ENCODE measurements at regions not wholly inside any gene's neighbourhood (a gene's known extent, or its start where the extent isn't known, plus 50 kb on each side); places are given as distances from the start of the nearest gene placed in this dataset.
"Not testable (repeated sequence)": the region's sequence is repeated elsewhere in the genome, so short reads cannot be mapped to it uniquely, and the experiment has no call there.

DNA sequence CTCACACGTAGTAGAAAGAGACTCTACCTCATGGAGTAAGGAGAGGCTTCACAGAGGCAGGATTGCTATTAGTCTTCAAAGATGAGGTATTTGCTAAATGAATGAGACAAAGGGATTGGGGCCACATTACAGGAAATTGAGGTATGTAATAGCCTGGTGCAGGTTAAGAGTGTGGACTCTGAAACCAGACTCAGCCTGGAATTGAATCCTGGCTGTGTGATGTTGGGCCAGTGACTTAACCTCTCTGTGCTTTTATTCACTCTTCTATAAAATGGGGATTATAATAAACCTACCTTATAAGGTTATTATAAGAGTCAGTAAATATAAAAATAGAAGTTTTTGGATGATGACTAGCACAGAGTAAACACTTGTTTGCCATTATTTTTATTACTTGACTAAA, 64.7 kb upstream of the ATRNL1 start:
- Histone ChIP-seq H3K27ac (no peak overlapping the region), H3K36me3 (no peaks in the 10 kb centered on the region), H3K4me1 (no peaks in the 10 kb centered on the region), H3K9me3 (no peaks in the 10 kb centered on the region), H3K27me3 (no peaks in the 10 kb centered on the region), H3K4me3 (no peak overlapping the region)
- intact Hi-C loops (cut with DNase I; ENCODE audit: low total_unique reads) = no loop called here
- TF ChIP-seq POLR2AphosphoS5 (IDR thresholded peaks at IDR 0.05) (no peak), POLR2A (IDR thresholded peaks at IDR 0.05) (no peak)
- TF ChIP-seq, protein P1, sequence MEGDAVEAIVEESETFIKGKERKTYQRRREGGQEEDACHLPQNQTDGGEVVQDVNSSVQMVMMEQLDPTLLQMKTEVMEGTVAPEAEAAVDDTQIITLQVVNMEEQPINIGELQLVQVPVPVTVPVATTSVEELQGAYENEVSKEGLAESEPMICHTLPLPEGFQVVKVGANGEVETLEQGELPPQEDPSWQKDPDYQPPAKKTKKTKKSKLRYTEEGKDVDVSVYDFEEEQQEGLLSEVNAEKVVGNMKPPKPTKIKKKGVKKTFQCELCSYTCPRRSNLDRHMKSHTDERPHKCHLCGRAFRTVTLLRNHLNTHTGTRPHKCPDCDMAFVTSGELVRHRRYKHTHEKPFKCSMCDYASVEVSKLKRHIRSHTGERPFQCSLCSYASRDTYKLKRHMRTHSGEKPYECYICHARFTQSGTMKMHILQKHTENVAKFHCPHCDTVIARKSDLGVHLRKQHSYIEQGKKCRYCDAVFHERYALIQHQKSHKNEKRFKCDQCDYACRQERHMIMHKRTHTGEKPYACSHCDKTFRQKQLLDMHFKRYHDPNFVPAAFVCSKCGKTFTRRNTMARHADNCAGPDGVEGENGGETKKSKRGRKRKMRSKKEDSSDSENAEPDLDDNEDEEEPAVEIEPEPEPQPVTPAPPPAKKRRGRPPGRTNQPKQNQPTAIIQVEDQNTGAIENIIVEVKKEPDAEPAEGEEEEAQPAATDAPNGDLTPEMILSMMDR (IDR thresholded peaks at IDR 0.05) = no peak
- no peak for DNase-seq (ENCODE audit: low spot score in 2 of 2)

DNA sequence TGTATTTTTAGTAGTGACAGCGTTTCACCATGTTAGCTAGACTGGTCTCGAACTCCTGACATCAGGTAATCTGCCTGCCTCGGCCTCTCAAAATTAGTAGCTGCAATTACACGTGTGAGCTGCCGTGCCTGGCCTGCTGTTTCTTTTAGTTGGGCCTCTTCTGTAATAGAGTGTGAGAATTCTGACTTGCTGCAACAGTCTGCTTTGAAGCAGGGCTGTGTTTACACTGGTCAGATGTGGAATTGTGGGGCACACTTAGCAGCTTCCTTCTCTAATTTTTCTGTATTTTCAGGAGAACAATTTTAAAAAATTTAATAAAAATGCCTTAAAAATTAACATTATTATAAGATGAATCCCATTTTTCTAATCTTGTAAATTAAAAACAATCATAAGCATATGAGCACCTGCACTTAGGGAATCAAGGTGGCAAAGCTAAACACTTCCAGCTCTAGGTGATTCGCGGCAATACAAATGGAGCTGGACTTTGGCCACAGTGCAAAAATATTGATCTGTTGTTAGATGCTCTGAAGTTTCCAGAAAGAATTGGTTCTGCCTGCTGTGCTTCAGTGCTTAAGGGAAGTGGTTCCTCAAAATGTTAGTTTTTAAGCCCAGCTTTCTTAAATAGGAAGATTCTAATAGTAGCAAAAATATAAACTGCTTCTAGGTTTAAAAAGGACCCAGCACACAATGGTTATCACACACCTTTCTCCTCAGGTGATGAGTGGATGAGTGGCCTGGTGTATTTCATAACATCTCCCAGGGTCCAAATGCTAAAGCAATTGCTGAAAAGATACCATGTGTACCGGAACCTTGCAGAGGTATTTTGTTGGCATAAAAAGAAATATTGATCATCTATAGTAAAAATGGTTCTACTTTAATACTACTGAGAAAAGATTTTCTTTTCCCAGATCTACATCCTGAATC, 63.5 kb upstream of the ATRNL1 start:
- no peak for TF ChIP-seq POLR2A (IDR thresholded peaks at IDR 0.05)
- no peak for TF ChIP-seq POLR2AphosphoS5 (IDR thresholded peaks at IDR 0.05)
- TF ChIP-seq, protein P1 (IDR thresholded peaks at IDR 0.05) = no peak
- no peaks in the 10 kb centered on the region for H3K27me3 ChIP-seq
- H3K4me3 ChIP-seq = no peak overlapping the region
- H3K4me1 ChIP-seq = no peaks in the 10 kb centered on the region
- intact Hi-C loops (cut with DNase I; ENCODE audit: low total_unique reads) = no loop called here
- no peak overlapping the region for H3K27ac ChIP-seq
- no peaks in the 10 kb centered on the region for H3K36me3 ChIP-seq
- H3K9me3 ChIP-seq = no peaks in the 10 kb centered on the region
- no peak for DNase-seq (ENCODE audit: low spot score in 2 of 2)

DNA sequence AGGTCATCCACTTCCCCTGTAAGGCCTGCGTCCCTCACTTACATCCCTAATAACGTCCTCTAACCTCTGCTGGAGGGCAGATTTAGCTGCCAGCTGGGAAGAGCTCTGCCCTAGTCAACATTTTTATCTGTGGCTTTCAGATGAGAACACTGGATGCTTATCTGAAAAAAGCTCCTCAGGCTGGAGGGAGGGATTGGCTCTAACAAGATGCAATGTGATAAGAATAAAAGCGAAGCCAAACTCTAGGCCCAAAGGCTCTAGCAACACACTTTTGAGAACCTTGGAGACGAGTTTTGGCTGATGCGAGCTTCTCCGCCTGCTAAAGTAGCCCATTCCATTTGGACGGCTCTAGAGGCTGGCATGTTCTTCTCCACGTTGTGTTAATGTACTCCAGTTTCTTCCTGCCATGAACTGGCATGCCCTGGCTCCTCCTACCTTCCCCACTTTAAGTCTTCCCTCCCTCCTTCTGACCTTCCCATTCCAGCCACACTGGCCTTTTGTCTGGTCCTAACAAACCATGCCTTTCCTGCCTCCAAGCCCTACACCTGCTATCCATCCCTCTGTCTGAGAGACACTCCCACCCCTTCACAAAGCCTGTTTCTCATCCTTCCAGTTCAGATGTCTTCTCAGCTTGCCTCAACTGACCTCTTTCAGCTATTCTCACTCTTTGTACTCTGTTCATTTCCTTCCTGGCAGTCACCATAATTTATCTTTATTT, 62.5 kb upstream of the ATRNL1 start:
- Histone ChIP-seq H3K9me3 (no peaks in the 10 kb centered on the region), H3K4me3 (no peak overlapping the region), H3K27ac (no peak overlapping the region), H3K4me1 (no peaks in the 10 kb centered on the region), H3K27me3 (no peaks in the 10 kb centered on the region), H3K36me3 (no peaks in the 10 kb centered on the region)
- intact Hi-C loops (cut with DNase I; ENCODE audit: low total_unique reads) = no loop called here
- TF ChIP-seq POLR2AphosphoS5 (IDR thresholded peaks at IDR 0.05) (no peak), POLR2A (IDR thresholded peaks at IDR 0.05) (no peak)
- TF ChIP-seq, protein P1 (IDR thresholded peaks at IDR 0.05) = no peak
- DNase-seq (ENCODE audit: low spot score in 2 of 2) = no peak

DNA sequence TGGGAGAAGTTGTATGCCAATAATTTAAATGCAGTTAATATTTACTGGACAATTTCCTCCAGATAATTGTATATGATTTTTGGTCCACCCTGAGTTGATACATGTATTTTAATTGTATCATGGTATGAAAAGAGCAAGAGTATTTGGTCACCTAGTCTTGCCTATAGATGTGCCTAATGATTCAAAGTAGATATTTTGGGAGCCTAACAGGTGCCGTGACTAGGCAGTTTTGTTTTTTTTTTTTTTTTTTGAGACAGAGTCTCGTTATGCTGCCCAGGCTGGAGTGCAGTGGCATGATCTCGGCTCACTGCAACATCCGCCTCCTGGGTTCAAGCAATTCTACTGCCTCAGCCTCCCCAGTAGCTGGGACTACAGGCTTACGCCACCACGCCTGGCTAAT, 59.3 kb upstream of the ATRNL1 start:
- DNase-seq (ENCODE audit: low spot score in 2 of 2) = no peak
- no peaks in the 10 kb centered on the region for H3K27me3 ChIP-seq
- H3K9me3 ChIP-seq = no peaks in the 10 kb centered on the region
- intact Hi-C loops (cut with DNase I; ENCODE audit: low total_unique reads) = no loop called here
- no peaks in the 10 kb centered on the region for H3K36me3 ChIP-seq
- no peak overlapping the region for H3K27ac ChIP-seq
- TF ChIP-seq POLR2AphosphoS5 (IDR thresholded peaks at IDR 0.05) = no peak
- no peak for TF ChIP-seq POLR2A (IDR thresholded peaks at IDR 0.05)
- TF ChIP-seq, protein P1 (IDR thresholded peaks at IDR 0.05) = no peak
- H3K4me3 ChIP-seq = no peak overlapping the region
- no peaks in the 10 kb centered on the region for H3K4me1 ChIP-seq

DNA sequence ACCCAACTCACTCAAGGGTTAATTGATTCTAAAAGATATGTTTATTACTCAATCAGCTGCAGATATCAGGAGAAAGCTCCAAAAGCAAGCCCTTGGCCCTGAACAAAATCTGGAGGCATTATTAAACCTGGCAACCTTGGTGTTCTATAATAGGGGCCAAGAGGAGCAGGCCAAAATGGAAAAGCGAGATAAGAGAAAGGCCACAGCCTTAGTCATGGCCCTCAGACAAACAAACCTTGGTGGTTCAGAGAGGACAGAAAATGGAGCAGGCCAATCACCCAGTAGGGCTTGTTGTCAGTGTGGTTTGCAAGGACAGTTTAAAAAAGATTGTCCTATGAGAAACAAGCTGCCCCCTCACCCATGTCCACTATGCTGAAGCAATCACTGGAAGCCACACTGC, 53.4 kb upstream of the ATRNL1 start:
- not testable (repeated sequence) for H3K4me1 ChIP-seq; H3K36me3 ChIP-seq; DNase-seq (ENCODE audit: low spot score in 2 of 2); H3K27me3 ChIP-seq; H3K9me3 ChIP-seq; H3K4me3 ChIP-seq; H3K27ac ChIP-seq
- intact Hi-C loops (cut with DNase I; ENCODE audit: low total_unique reads) = loop anchor here (5.0 kb wide), 1 partner anchor 282 kb away; no protein-coding TSS in a partner anchor

Data from breast epithelium (tissue), 4 donors.